ENCODE measurements at regions not wholly inside any gene's neighbourhood (a gene's known extent, or its start where the extent isn't known, plus 50 kb on each side); places are given as distances from the start of the nearest gene placed in this dataset.

GRCh38 chr6:84348801-84349200, 121.4 kb upstream of the CEP162 start:
- TF ChIP-seq EP300 (IDR thresholded peaks at IDR 0.05; ENCODE audit: low read depth) (no peak), CTCF (IDR thresholded peaks at IDR 0.05) (no peak)
